ENCODE measurements at regions not wholly inside any gene's neighbourhood (a gene's known extent, or its start where the extent isn't known, plus 50 kb on each side); places are given as distances from the start of the nearest gene placed in this dataset.

- TF ChIP-seq ZFP3 (CRISPR knock-in tag; IDR thresholded peaks at IDR 0.05) (no peak), ZFP30 (CRISPR knock-in tag; IDR thresholded peaks at IDR 0.05) (no peak), CSRNP3 (CRISPR knock-in tag; IDR thresholded peaks at IDR 0.05) (no peak), TOX (CRISPR knock-in tag; IDR thresholded peaks at IDR 0.05; ENCODE audit: borderline replicate concordance) (no peak), CSDC2 (CRISPR knock-in tag; IDR thresholded peaks at IDR 0.05) (no peak), ISL1 (CRISPR knock-in tag; IDR thresholded peaks at IDR 0.05) (no peak), TCF4 (CRISPR knock-in tag; IDR thresholded peaks at IDR 0.05; ENCODE audit: borderline replicate concordance) (no peak), PPARA (CRISPR knock-in tag; IDR thresholded peaks at IDR 0.05; ENCODE audit: borderline replicate concordance) (no peak), ZNF565 (CRISPR knock-in tag; conservative IDR thresholded peaks at IDR 0.05; ENCODE audit: low read depth) (no peak)
- TF ChIP-seq, protein P1, sequence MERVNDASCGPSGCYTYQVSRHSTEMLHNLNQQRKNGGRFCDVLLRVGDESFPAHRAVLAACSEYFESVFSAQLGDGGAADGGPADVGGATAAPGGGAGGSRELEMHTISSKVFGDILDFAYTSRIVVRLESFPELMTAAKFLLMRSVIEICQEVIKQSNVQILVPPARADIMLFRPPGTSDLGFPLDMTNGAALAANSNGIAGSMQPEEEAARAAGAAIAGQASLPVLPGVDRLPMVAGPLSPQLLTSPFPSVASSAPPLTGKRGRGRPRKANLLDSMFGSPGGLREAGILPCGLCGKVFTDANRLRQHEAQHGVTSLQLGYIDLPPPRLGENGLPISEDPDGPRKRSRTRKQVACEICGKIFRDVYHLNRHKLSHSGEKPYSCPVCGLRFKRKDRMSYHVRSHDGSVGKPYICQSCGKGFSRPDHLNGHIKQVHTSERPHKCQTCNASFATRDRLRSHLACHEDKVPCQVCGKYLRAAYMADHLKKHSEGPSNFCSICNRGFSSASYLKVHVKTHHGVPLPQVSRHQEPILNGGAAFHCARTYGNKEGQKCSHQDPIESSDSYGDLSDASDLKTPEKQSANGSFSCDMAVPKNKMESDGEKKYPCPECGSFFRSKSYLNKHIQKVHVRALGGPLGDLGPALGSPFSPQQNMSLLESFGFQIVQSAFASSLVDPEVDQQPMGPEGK (CRISPR knock-in tag; IDR thresholded peaks at IDR 0.05; ENCODE audit: borderline replicate concordance) = no peak
These were observed 158.5 kb upstream of the PLEKHG7 start for GRCh38 chr12:92544322-92544721.

All from SK-N-SH treated with all-trans-retinoic acid at 6 μM for 48 hours (cell line).